Spinal cord (tissue), 9 donors: ENCODE measurements at regions not wholly inside any gene's neighbourhood (a gene's known extent, or its start where the extent isn't known, plus 50 kb on each side); places are given as distances from the start of the nearest gene placed in this dataset.

Experiments
- DNase-seq, 6 donors: peaks; one replicate each; pipeline versions ENCODE4 v3.0.0 to v3.0.0-alpha.2; 2013 to 2015; ENCODE audit warnings: low spot score in 6 of 6, low read depth in 4 of 6
- H3K27ac ChIP-seq: one replicate; pipeline ENCODE4 v1.5.1; 2013; ENCODE audit warnings: low read depth, low read length, control low read depth
- H3K27me3 ChIP-seq: one replicate; pipeline ENCODE4 v1.6.1; 2013; ENCODE audit warnings: low read length; ENCODE audit not compliant: control insufficient read depth, insufficient read depth
- H3K36me3 ChIP-seq: one replicate; pipeline ENCODE4 v1.6.1; 2013; ENCODE audit warnings: low read length; ENCODE audit not compliant: control insufficient read depth, insufficient read depth
- H3K4me1 ChIP-seq: one replicate; pipeline ENCODE4 v1.6.1; 2013; ENCODE audit warnings: low read length; ENCODE audit not compliant: control insufficient read depth, insufficient read depth
- H3K4me3 ChIP-seq: one replicate; pipeline ENCODE4 v1.5.1; 2013; ENCODE audit warnings: low read depth, low read length, control low read depth
- H3K9me3 ChIP-seq: one replicate; pipeline ENCODE4 v1.6.1; 2013; ENCODE audit warnings: low read length; ENCODE audit not compliant: control insufficient read depth, insufficient read depth
- WGBS: methylation state at CpG from one replicate; pipeline ENCODE4 v1.1.5; 2013; ENCODE audit warnings: missing lambda C conversion rate; ENCODE audit not compliant: insufficient coverage; 5-methylcytosine and 5-hydroxymethylcytosine counted together
- donor health status: healthy.

GRCh38 chr11:92765082-92765840, 204.2 kb upstream of the MTNR1B start:
- Histone ChIP-seq H3K27ac (no peak overlapping the region), H3K9me3 (no peaks in the 10 kb centered on the region), H3K36me3 (no peaks in the 10 kb centered on the region), H3K4me3 (no peak overlapping the region), H3K4me1 (peaks cover 6% of the 10 kb centered on the region), H3K27me3 (no peaks in the 10 kb centered on the region)
- DNase-seq, result peak in 2 of 6 donors; percentile 73 to 84
- WGBS, result 59% methylated on average over 3 of the region's 9 CpGs

GRCh38 chr11:92765965-92766371, 203.5 kb upstream of the MTNR1B start:
- Histone ChIP-seq H3K4me3 (peak overlapping the region; percentile 11), H3K27ac (peak overlapping the region; percentile 75), H3K9me3 (no peaks in the 10 kb centered on the region), H3K36me3 (no peaks in the 10 kb centered on the region), H3K27me3 (no peaks in the 10 kb centered on the region), H3K4me1 (peaks cover 8% of the 10 kb centered on the region)
- 9% methylated on average over 8 of the region's 10 CpGs for WGBS
- DNase-seq, result peak; percentile 39 to 90 (median 54)

- Histone ChIP-seq H3K4me3 (no peak overlapping the region), H3K4me1 (peaks cover 9% of the 10 kb centered on the region), H3K27me3 (no peaks in the 10 kb centered on the region), H3K9me3 (no peaks in the 10 kb centered on the region), H3K36me3 (no peaks in the 10 kb centered on the region), H3K27ac (peak overlapping the region; percentile 75)
- WGBS, result 83% methylated on average over 1 of the region's 7 CpGs
- no peak for DNase-seq
Measured at GRCh38 chr11:92766698-92767097, 202.8 kb upstream of the MTNR1B start.

GRCh38 chr11:92767416-92767815, 202.0 kb upstream of the MTNR1B start:
- Histone ChIP-seq H3K27me3 (no peaks in the 10 kb centered on the region), H3K27ac (no peak overlapping the region), H3K4me3 (no peak overlapping the region), H3K4me1 (peaks cover 9% of the 10 kb centered on the region), H3K9me3 (no peaks in the 10 kb centered on the region), H3K36me3 (no peaks in the 10 kb centered on the region)
- WGBS, result 89% methylated on average over 1 of the region's 1 CpG
- DNase-seq, result no peak

GRCh38 chr11:92768121-92768840, 201.2 kb upstream of the MTNR1B start:
- Histone ChIP-seq H3K27me3 (no peaks in the 10 kb centered on the region), H3K36me3 (no peaks in the 10 kb centered on the region), H3K27ac (no peak overlapping the region), H3K9me3 (no peaks in the 10 kb centered on the region), H3K4me3 (no peak overlapping the region), H3K4me1 (peaks cover 9% of the 10 kb centered on the region)
- no peak for DNase-seq
- WGBS, result 90% methylated on average over 3 of the region's 5 CpGs

GRCh38 chr11:92769112-92769511, 200.3 kb upstream of the MTNR1B start:
- no peak overlapping the region for H3K4me3 ChIP-seq
- no peaks in the 10 kb centered on the region for H3K27me3 ChIP-seq
- H3K27ac ChIP-seq, result no peak overlapping the region
- H3K36me3 ChIP-seq, result no peaks in the 10 kb centered on the region
- peaks cover 9% of the 10 kb centered on the region for H3K4me1 ChIP-seq
- no CpG with 5 or more reads among the region's 2 CpGs for WGBS
- peak in 2 of 6 donors; percentile 55 to 87 for DNase-seq
- no peaks in the 10 kb centered on the region for H3K9me3 ChIP-seq

GRCh38 chr11:92770419-92770818, 199.0 kb upstream of the MTNR1B start:
- 72% methylated on average over 3 of the region's 7 CpGs for WGBS
- no peaks in the 10 kb centered on the region for H3K9me3 ChIP-seq
- no peak overlapping the region for H3K27ac ChIP-seq
- no peaks in the 10 kb centered on the region for H3K27me3 ChIP-seq
- H3K36me3 ChIP-seq, result no peaks in the 10 kb centered on the region
- peaks cover 9% of the 10 kb centered on the region for H3K4me1 ChIP-seq
- peak in 1 of 6 donors; percentile 31 for DNase-seq
- no peak overlapping the region for H3K4me3 ChIP-seq

- Histone ChIP-seq H3K36me3 (no peaks in the 10 kb centered on the region), H3K27me3 (no peaks in the 10 kb centered on the region), H3K4me3 (no peak overlapping the region), H3K9me3 (no peaks in the 10 kb centered on the region), H3K4me1 (peaks cover 7% of the 10 kb centered on the region), H3K27ac (no peak overlapping the region)
- DNase-seq, result peak in 1 of 6 donors; percentile 67
- WGBS, result 71% methylated on average over 8 of the region's 9 CpGs
Measured at GRCh38 chr11:92770981-92771380, 198.5 kb upstream of the MTNR1B start.

- no peak overlapping the region for H3K27ac ChIP-seq
- no CpG with 5 or more reads among the region's 3 CpGs for WGBS
Measured at GRCh38 chr11:92771701-92772100, 197.8 kb upstream of the MTNR1B start.

More at GRCh38 chr11:92771701-92772100, 197.8 kb upstream of the MTNR1B start:
- peaks cover 3% of the 10 kb centered on the region for H3K4me1 ChIP-seq
- DNase-seq, result no peak
- H3K4me3 ChIP-seq, result no peak overlapping the region
- H3K27me3 ChIP-seq, result no peaks in the 10 kb centered on the region
- H3K9me3 ChIP-seq, result no peaks in the 10 kb centered on the region
- H3K36me3 ChIP-seq, result no peaks in the 10 kb centered on the region
